HG03039 (cell line): ENCODE measurements at regions not wholly inside any gene's neighbourhood (a gene's known extent, or its start where the extent isn't known, plus 50 kb on each side); places are given as distances from the start of the nearest gene placed in this dataset.

Source experiments
- ATAC-seq: cut with Tn5 transposase; IDR thresholded peaks from one replicate; pipeline ENCODE4 v1.9.1; 2021; ENCODE audit warnings: mild to moderate bottlenecking, moderate library complexity; ENCODE audit not compliant: unreplicated experiment

DNA sequence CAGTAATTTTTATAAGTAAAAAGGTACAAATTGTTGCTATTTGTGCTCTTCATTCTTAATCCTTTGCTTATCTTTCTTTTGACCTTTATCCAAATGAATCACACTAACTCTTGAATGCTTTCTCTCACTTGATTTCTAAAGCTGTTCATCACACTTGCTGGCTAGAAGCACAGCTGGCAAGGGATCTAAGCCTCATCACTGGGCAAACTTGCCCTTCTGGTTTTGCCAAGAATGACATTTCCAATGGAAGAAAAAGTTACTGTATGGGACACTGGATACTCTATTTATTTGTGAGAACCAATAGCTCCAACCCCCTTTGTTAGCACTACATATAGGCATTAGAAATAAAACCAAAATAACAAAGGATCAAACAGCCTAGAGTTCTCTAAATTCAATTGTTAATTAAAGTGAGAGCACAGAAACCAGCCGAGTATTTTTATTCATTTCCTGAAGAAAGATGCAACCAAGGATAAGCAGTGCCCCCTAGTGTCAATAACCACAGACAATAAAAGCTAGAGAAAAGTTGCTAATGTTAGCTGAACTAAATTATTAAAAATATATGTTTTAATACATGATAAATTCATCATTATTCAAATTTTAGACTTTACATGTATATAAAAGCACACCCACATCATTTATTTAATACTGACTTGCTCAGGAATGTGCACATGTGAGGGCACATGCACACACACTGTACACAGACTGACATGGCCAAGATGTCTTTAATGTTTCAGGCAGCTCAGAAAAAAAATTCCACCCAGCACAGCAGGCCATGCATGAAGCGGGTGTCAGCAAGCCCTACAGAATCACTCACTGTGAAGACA lies 59.8 kb upstream of the POU5F2 start:
- peak; percentile 54 for ATAC-seq

DNA sequence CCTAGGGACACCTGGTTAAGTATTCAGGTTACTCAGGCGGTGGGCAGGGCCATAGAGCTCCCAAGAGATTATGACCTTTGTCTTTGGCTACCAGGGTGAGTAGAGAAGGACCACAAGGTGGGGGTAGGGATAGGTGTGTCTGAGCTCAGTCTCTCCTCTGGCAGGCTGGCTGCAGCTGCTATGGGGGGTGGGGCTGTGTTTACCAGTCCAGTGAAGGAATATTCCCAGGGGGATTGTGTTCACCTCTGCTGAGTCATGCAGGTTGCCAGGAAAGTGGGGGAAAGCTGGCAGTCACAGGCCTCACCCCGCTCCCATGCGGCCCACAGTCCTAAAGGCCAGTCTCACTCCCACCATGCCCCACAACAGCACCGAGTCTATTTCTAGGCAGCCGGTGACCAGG lies 53.6 kb upstream of the POU5F2 start:
- ATAC-seq = no peak

DNA sequence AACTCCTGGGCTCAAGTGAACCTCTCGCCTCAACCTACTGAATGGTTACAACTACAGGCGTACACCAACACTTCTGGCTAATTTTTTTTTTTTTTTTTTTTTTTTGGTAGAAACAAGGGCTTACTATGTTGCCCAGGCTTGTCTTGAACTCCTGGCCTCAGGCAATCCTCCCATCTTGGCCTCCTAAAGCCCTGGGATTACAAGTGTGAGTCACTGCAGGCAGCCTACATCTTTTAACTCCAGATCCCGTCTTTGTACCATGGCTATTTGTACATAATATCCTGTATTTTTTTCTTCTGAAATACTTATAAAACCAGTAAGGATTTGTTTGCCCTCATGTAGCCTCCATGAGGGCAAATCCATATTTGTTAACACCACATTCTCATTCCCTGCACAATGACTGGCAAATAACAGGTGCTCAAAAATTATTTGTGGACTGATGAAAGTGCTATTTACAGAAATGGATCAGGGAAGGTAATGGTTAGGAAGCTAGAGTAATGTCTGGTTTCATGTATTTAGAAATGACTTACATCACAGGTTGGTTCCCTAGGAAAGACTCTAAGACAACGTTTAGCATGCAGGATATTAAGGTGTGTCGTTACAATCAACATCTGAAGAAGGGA lies 51.9 kb upstream of the POU5F2 start:
- no peak for ATAC-seq

DNA sequence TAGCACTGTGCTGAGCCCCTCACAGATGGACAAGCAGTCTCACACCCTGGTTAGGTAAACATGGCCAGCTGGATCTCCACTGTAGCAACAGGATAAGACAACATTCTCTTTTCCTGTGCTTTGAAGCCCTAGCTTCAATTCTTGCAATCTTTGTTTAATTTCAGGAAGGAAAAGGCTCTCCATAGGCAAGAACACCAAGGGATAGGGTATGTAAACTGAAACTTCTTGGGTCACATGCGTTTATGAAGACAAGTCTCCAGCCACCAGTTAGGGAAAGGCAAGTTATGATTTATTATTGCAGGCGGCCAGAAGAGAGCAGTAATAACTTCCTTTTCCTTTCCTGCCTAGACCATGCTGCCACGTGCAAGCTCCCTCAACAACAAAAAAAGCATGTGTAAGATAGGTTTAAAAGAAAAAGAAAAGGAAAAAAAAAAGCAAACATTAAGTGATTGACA lies 50.1 kb upstream of the POU5F2 start:
- no peak for ATAC-seq
